HPDE6-E6E7 (cell line): ENCODE measurements at regions not wholly inside any gene's neighbourhood (a gene's known extent, or its start where the extent isn't known, plus 50 kb on each side); places are given as distances from the start of the nearest gene placed in this dataset.
"Not testable (repeated sequence)": the region's sequence is repeated elsewhere in the genome, so short reads cannot be mapped to it uniquely, and the experiment has no call there.

ENCODE experiments used
- DNase-seq: peaks from one replicate; pipeline ENCODE4 v3.0.0; 2011; ENCODE audit warnings: missing footprints; ENCODE audit errors: extremely low spot score

DNA sequence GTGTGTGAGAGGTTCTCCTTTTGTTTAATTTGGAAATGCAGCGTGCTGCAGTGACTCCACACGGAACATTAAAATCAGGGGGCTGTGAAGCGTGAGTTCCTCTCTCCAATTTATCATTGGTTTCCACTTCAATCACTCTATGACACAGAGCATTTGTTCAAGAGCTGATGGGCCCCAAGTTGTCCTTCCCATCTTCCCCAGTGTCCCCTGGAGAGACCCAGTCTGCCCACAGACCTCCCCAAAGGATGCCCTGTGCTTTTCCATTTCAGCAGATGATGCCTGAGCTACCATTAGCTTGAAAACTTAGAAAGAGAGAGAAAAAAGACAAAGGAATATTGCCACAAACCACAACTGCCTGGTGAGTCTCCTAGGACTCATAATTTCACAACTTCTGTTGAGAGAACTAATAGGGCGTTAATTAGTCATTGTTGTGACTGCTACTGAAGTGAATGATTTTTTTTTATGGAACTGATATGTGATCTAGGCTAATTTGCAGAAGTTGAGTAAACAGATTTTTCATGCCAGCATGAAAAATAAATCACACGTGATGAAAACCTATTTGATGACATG, 772.7 kb downstream of the SEMA5A start:
- DNase-seq = peak; percentile 22

GRCh38 chr5:8784692-8785091, 761.2 kb downstream of the SEMA5A start:
- DNase-seq = no peak

GRCh38 chr5:8788246-8788645, 757.6 kb downstream of the SEMA5A start:
- DNase-seq = no peak

- DNase-seq = no peak
Measured at GRCh38 chr5:8805653-8806052, 740.2 kb downstream of the SEMA5A start.

GRCh38 chr5:8807636-8808035, 738.2 kb downstream of the SEMA5A start:
- no peak for DNase-seq

GRCh38 chr5:8811581-8811980, 734.3 kb downstream of the SEMA5A start:
- DNase-seq = no peak

GRCh38 chr5:8813180-8813579, 732.7 kb downstream of the SEMA5A start:
- DNase-seq = no peak

- DNase-seq = no peak
Measured at GRCh38 chr5:8814105-8814504, 731.8 kb downstream of the SEMA5A start.

- DNase-seq = no peak
Measured at GRCh38 chr5:8824371-8824770, 721.5 kb downstream of the SEMA5A start.

DNA sequence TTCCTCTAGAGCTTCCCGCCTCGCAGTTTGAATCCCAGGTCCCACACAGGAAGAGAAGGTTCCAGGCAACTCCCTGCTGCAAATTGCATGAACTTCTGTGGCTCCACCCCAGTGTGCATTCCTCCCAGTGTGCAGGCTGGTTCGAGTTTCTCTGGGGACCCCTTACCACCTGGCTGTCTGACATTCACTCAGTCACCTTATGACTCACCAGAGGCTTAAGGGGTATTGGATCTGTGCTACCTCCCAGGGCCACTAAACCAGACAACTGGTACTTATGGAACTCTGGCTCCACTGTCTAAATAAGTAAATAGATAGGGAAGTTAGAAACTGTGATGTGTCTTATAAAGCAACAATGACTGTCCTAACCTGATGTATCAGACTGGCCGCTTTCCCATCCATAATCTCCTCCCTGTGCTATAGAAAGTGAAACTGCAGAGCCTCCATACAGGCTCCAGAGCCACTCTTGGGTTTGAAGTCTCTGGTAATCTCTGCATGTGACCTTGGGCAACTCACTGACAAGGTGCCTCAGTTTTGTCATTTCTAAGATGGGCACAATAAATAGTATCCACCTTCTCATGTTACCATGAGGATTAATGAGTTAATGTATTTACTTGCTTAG, 720.6 kb downstream of the SEMA5A start:
- no peak for DNase-seq

GRCh38 chr5:8826508-8826907, 719.4 kb downstream of the SEMA5A start:
- no peak for DNase-seq

DNA sequence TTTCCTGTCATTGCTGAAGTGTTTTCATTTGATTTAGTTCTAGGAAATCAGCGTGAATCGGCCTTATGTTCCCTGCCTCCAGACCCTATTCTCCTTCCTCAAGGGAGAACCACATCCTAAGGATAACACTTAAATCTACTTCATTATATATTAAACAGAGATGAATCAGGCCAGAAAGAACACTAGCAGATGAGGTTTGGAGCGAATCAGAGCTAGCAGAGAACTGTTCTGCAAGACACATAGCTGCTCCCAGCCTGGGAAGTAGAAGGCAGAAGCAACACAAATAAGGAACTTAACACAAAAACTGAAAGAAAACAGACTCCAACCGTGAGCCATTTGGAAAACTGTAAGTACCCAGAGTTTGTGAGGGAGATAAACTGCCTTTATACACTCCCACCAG, 718.2 kb downstream of the SEMA5A start:
- DNase-seq = no peak

- no peak for DNase-seq
Measured at GRCh38 chr5:8828596-8829322, 717.1 kb downstream of the SEMA5A start.

DNA sequence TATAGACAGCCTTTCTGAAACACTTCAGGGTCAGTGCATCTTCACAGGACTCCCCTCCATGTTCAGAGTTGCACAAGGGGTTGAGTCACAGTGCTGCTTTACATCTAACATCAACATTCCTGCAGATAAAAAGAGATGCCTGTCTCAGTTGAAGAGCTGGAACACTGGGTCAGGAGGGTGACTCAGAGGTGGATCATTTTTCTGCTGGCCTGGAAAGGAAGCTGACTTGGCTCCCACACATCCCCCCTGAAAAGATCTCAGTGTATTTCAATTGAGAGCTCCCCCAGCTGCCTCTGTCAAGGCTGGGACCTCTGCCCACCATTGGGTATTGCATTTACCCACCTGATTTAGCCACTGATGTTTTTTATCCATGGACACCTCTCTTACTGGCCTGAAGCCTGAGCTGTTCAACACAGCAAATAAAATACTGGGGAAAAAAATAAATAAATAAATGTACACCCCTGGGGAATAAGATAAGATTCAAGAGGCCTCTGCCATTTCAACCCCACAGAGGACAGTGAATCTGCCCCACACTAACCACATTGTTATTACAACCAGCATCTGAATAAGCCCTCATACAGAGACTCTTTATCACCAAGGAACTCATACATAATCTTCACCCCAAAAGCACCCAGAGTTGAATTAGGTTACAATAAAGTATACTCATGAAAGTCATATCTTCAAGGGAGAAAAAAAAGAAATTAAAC, 716.4 kb downstream of the SEMA5A start:
- DNase-seq = peak; percentile 89

DNA sequence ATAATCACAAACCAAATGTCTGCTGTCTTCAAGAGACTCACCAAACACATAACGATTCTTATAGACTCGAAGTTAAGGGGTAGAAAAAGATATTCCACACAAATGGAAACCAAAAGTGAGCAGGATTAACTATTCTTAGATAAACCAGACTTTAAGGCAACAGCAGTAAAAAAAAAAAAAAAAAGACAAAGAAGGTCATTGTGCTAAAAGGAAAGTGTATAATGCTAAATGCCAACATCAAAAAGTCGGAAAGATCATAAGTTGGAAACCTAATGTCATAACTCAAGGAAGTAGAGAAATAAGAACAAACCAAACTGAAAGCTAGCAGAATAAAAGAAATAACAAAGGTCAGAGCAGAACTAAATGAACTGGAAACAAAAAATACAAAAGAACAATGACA, 714.6 kb downstream of the SEMA5A start:
- no peak for DNase-seq

DNA sequence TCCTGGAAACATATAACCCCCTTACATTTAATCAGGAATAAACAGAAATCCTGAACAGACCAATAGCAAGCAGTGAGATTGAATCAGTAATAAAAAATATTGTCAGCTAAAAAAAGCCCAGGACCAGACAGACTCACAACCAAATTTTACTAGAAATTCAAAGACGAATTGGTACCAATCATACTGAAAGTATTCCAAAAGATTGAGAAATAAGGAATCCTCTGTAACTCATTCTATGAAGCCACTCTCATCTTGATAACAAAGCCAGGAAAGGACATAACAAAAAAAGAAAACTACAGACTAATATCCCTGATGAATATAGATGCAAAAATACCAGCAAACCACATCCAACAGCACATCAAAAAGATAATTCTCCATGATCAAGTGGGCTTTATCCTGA, 714.0 kb downstream of the SEMA5A start:
- no peak for DNase-seq

DNA sequence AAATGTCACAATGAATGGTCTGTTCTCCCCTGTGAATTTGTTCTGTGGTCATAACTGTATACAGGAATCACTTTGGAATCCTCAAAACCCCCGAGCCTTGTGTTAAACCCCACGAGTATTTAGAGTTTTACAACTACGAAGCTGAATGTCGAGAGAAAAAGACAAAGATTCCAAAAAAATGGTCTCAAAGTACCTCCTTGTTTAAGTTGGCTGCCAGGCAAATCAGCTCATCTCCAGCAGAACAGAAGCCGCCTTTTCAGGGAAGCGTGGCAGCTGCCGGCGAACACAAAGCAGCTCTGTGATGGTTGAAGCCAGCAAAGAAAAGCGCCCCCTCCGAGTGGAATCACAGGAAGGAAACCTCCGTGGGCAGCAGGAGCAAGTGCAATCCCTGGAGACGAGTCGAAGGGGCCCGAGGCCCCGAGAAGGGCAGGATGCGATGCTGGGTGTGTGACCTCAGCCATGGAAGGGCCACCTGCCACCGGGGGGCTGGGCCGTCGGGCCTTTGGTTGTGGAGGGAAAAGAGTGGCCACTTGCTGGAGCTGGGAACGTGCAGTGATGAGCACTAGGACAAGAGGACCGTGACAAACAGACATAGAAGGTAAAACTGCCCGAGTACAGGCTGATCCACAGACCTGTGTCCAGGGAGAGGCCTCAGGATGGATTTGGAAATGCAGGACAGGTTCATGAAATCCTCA, 706.4 kb downstream of the SEMA5A start:
- no peak for DNase-seq

DNA sequence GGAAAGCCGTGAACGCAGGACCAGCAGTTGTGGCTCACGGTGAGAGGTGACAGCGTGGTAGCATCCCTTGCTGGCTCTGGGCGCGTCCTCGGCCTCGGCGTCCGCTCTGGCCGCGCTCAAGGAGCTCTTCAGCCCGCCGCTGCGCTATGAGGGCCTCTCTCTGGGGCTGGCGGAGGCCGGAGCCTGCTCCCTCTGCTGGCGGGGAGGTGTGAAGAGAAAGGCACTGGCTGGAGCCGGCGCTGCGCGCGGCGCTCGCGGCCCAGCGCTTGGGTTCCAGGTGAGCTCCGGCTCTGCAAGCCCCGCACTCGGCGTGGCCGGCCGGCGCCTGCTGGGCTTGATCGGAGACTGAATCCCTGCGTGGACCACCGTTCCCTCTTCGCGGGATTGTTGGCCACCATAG, 705.6 kb downstream of the SEMA5A start:
- no peak for DNase-seq

DNA sequence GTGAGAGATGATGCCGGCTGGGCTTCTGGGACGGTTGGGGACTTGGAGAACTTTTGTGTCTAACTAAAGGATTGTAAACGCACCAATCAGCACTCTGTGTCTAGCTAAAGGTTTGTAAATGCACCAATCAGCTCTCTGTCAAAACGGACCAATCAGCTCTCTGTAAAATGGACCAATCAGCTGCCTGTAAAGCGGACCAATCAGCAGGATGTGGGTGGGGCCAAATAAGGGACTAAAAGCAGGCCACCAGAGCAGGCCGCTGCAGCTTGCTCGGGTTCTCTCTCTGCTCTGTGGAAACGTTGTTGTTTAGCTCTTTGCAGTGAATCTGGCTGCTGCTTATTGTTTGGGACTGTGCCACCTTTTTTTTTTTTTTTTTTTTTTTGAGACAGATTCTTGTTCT, 705.1 kb downstream of the SEMA5A start:
- not testable (repeated sequence) for DNase-seq

- DNase-seq = peak; percentile 45
Measured at GRCh38 chr5:8842971-8843551, 702.8 kb downstream of the SEMA5A start.

DNA sequence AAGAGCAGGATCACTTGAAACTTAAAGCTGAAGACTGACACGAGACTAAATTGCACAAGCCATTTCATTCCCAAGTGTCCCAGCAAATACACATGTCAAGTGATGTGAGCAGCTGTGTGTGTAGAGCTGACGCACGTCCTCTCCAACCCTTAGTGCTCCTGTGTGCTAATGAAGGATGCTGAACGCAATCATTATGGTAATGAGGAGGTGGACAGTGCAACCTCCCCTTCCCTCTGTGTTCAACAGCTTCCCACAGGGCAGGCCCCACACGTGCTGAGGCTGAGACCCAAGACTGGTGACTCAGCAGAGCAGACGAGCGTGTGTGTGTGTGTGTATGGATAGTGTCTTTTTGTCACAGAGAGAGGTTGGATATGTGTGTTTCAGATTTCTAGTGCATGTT, 702.1 kb downstream of the SEMA5A start:
- DNase-seq = no peak

DNA sequence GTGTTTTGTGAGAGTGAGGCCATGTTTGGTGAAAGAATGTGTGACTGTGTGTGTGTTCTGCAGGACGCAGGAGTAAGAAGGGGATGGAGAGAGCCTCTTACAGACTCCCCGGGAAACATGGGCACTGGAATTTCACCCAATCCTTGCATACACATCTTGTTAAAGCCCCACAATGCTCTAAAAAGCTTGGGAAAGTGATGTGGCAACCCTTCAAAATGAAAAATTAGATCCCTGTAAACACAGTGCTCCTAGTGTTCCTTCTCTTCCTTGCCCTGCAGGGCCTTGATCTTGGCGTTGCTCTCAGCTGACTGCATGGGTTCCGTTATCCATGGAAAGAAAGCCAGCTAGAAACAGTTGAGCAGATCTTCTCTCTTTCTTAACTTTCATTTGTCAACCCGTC, 701.7 kb downstream of the SEMA5A start:
- no peak for DNase-seq
